Upper lobe of left lung (tissue), 6 donors: ENCODE measurements at regions not wholly inside any gene's neighbourhood (a gene's known extent, or its start where the extent isn't known, plus 50 kb on each side); places are given as distances from the start of the nearest gene placed in this dataset.
"Not testable (repeated sequence)": the region's sequence is repeated elsewhere in the genome, so short reads cannot be mapped to it uniquely, and the experiment has no call there.

Experiments used
- ATAC-seq, 2 donors: fragments of 200-7000 bp; cut with Tn5 transposase; one replicate each; pipeline ENCODE4 v1.9.1; 2022; ENCODE audit warnings: mild to moderate bottlenecking in 2 of 2, moderate library complexity in 2 of 2; ENCODE audit not compliant: low FRiP score in 2 of 2
- DNase-seq, 2 donors: peaks; one replicate each; pipeline ENCODE4 v3.0.0-alpha.2; 2019 to 2020
- H3K27ac ChIP-seq, 4 donors: fragments of 200-600 bp; sonication (generic); one replicate each; pipeline ENCODE4 v1.5.1; 2016 to 2019
- H3K27me3 ChIP-seq, 4 donors: fragments of 200-600 bp; sonication (generic); one replicate each; pipeline ENCODE4 v1.5.1; 2017 to 2019
- H3K36me3 ChIP-seq, 4 donors: fragments of 200-600 bp; sonication (generic); one replicate each; pipeline ENCODE4 v1.5.1; 2016 to 2019
- H3K4me1 ChIP-seq, 4 donors: fragments of 200-600 bp; sonication (generic); one replicate each; pipeline ENCODE4 v1.5.1; 2018 to 2019
- H3K4me3 ChIP-seq, 4 donors: fragments of 200-600 bp; sonication (generic); one replicate each; pipeline ENCODE4 v1.5.1; 2017 to 2019; ENCODE audit warnings: mild to moderate bottlenecking in 2 of 4, moderate library complexity in 1 of 4
- H3K9me3 ChIP-seq, 4 donors: fragments of 200-600 bp; sonication (generic); one replicate each; pipeline ENCODE4 v1.5.1; 2018 to 2019
- EP300 ChIP-seq, 4 donors: sonication (generic); formaldehyde crosslinking; IDR thresholded peaks; one replicate each; pipeline ENCODE4 v1.5.1; 2017; ENCODE audit warnings: antibody characterized with exemption in 4 of 4, control low read depth in 2 of 4
- POLR2A ChIP-seq, 4 donors: fragments of 450-650 bp; IDR thresholded peaks; one replicate each; pipeline ENCODE4 v1.5.1; 2016 to 2017; ENCODE audit warnings: antibody characterized with exemption in 4 of 4, mild to moderate bottlenecking in 2 of 4
- POLR2AphosphoS5 ChIP-seq, 2 donors: sonication (generic); formaldehyde crosslinking; IDR thresholded peaks; one replicate each; pipeline ENCODE4 v1.5.1; 2017; ENCODE audit warnings: antibody characterized with exemption in 2 of 2
- WGBS, 2 donors: methylation state at CpG; one replicate each; pipeline ENCODE4 v1.1.5; 2017 to 2018; 5-methylcytosine and 5-hydroxymethylcytosine counted together
- TF ChIP-seq, protein P1 (sequence below), 6 experiments: fragments of 450-650 bp in 4 of 6; fragments of 200-600 bp in 2 of 6; sonication (generic) in 2 of 6; IDR thresholded peaks; one replicate each; pipeline ENCODE4 v1.5.1; 2016 to 2019; ENCODE audit warnings: antibody characterized with exemption in 6 of 6
- donor health status: DM: no; HTN: no; CAD: no; lungs with moderate emphysema.
- donor health status: DM: no; HTN: yes; CAD: no; lungs with severe emphysema.

DNA sequence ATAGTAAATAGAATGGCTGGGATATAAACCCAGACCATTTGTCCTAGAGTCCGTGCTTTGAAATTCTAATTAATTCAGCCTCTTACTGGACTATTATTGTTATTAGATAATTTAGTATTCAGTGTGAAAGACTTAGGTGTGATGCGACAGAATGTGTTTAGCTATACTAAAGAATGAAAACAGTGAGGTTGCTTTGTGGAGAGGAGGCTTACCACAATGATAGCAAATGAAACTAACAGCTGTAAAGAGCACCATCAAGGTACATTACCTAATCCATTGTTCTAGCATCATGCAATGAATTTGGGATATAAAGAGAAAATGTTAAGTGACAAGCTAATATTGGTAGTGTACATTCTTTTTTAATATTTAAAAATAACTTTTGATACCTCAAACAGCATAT is 911.1 kb downstream of the KCNT2 start:
- TF ChIP-seq POLR2AphosphoS5 (IDR thresholded peaks at IDR 0.05) (no peak), EP300 (IDR thresholded peaks at IDR 0.05) (no peak), POLR2A (IDR thresholded peaks at IDR 0.05) (no peak)
- TF ChIP-seq, protein P1, sequence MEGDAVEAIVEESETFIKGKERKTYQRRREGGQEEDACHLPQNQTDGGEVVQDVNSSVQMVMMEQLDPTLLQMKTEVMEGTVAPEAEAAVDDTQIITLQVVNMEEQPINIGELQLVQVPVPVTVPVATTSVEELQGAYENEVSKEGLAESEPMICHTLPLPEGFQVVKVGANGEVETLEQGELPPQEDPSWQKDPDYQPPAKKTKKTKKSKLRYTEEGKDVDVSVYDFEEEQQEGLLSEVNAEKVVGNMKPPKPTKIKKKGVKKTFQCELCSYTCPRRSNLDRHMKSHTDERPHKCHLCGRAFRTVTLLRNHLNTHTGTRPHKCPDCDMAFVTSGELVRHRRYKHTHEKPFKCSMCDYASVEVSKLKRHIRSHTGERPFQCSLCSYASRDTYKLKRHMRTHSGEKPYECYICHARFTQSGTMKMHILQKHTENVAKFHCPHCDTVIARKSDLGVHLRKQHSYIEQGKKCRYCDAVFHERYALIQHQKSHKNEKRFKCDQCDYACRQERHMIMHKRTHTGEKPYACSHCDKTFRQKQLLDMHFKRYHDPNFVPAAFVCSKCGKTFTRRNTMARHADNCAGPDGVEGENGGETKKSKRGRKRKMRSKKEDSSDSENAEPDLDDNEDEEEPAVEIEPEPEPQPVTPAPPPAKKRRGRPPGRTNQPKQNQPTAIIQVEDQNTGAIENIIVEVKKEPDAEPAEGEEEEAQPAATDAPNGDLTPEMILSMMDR (IDR thresholded peaks at IDR 0.05) = no peak
- H3K36me3 ChIP-seq = no peaks in the 10 kb centered on the region
- H3K9me3 ChIP-seq = no peaks in the 10 kb centered on the region
- no peaks in the 10 kb centered on the region for H3K4me1 ChIP-seq
- DNase-seq = no peak
- H3K4me3 ChIP-seq = no peak overlapping the region
- ATAC-seq = no peak
- H3K27me3 ChIP-seq = no peaks in the 10 kb centered on the region
- WGBS, 2 donors = 82 to 86% methylated on average over 2 of the region's 2 CpGs
- no peak overlapping the region for H3K27ac ChIP-seq

DNA sequence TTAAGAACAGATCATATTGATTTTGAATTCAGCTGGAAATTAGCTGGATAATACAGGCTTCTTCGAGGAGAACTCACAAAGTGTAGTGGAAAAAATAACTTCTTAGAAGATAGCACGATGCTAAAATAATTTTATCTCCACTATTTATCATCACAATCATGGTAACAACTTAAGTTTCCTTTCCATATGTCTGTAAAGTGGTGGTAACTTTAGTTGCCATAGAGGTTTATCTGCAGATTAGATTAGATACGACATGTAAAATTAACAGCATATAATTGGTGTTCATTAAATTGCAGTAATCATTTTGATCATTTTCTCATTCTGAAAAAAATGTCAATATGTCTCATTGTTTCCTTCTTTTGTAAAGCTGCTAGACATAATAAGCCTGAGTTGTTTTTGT is 921.5 kb downstream of the KCNT2 start:
- Histone ChIP-seq H3K36me3 (no peaks in the 10 kb centered on the region), H3K4me1 (no peaks in the 10 kb centered on the region), H3K27ac (no peak overlapping the region), H3K4me3 (no peak overlapping the region), H3K27me3 (no peaks in the 10 kb centered on the region), H3K9me3 (no peaks in the 10 kb centered on the region)
- ATAC-seq (no peak), DNase-seq (no peak)
- TF ChIP-seq POLR2AphosphoS5 (IDR thresholded peaks at IDR 0.05) = no peak
- TF ChIP-seq, protein P1 (IDR thresholded peaks at IDR 0.05) = no peak
- TF ChIP-seq EP300 (IDR thresholded peaks at IDR 0.05) = no peak
- 75 to 81% methylated on average over 3 of the region's 3 CpGs for WGBS, 2 donors

DNA sequence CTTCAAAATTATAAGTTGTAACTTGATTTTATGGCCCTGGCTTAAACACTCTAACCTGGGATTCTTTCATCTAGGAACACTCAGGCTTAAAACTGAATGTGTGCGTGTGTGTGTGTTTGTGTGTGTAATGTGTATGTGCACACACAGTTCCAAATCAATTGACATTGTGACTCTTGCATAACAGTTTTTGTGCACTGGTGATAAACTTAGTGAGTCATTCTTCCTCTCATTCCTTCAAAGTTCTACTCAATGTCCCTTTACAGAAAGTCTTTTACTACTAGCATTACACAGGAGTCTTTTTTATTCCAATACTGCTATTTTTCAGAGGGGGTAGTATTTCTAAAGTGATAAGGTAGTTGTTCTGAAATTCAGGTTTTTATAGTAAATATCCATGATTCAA is 943.6 kb downstream of the KCNT2 start:
- H3K4me3 ChIP-seq = no peak overlapping the region
- no peaks in the 10 kb centered on the region for H3K36me3 ChIP-seq
- WGBS, 2 donors = 57 to 71% methylated on average over 1 of the region's 1 CpG
- no peak for TF ChIP-seq POLR2AphosphoS5 (IDR thresholded peaks at IDR 0.05)
- TF ChIP-seq POLR2A (IDR thresholded peaks at IDR 0.05) = no peak
- TF ChIP-seq EP300 (IDR thresholded peaks at IDR 0.05) = no peak
- TF ChIP-seq, protein P1 (IDR thresholded peaks at IDR 0.05) = no peak
- no peak overlapping the region for H3K27ac ChIP-seq
- H3K27me3 ChIP-seq = no peaks in the 10 kb centered on the region
- no peaks in the 10 kb centered on the region for H3K4me1 ChIP-seq
- ATAC-seq (no peak), DNase-seq (no peak)
- H3K9me3 ChIP-seq = no peaks in the 10 kb centered on the region

DNA sequence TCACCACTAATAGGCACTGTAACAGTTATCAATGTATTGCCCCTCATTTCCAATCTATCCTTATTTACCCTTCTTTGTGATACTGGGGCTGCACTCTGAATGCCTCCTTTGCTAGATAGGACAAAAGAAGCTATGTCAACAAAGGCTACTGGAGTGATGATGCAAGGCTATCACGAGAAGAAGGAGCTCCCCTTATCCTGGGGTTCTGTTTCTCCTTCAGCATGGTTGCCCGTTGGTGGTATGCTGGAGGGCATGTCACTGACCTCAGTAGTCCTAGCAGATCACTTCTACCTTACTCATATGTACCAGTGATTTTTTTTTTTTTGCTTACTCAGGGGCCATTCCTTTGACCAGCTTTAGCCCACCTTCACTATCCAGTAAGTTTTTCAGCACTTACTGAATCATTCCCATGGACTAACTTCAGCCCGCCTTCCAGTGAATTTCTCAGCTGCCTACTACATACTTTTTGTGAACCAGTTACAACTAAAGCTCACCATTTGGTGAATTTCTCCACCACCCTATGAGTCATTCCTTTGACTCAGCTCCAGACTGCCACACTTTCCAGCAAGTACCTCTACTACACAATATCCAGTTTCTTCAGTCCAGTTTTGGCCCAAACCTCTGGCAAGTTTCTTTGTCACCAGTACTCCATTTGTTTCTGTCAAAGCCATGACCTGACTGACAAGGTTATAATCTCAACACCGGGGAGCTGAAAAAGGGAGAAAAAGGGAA is 944.5 kb downstream of the KCNT2 start:
- peak in 1 of 2 donors; percentile 10 for ATAC-seq
- 60 to 64% methylated on average over 4 of the region's 4 CpGs for WGBS, 2 donors
- DNase-seq = no peak
- TF ChIP-seq, protein P1 (IDR thresholded peaks at IDR 0.05) = no peak
- TF ChIP-seq POLR2A (IDR thresholded peaks at IDR 0.05) (no peak), POLR2AphosphoS5 (IDR thresholded peaks at IDR 0.05) (no peak), EP300 (IDR thresholded peaks at IDR 0.05) (no peak)
- H3K4me3 ChIP-seq = no peak overlapping the region
- no peaks in the 10 kb centered on the region for H3K4me1 ChIP-seq
- H3K27me3 ChIP-seq = no peaks in the 10 kb centered on the region
- H3K36me3 ChIP-seq = no peaks in the 10 kb centered on the region
- no peak overlapping the region for H3K27ac ChIP-seq
- H3K9me3 ChIP-seq = no peaks in the 10 kb centered on the region

DNA sequence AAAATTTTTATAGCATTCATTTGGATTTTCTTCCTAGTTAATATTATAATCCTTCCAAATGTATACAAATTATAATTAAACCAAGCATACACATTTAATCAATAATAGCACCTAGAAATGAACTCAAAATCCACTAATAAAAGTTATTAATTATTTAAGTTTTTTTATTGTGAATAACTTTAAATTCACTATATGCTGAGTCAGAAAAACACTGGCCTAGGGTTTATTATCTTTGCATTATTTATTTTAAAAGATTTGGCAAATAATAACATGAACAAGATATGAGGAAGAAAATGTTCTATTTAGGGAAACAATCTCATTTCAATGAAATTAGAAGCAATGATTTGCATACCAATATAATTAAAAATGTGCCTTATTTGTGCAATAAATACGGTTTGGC is 951.5 kb downstream of the KCNT2 start:
- H3K36me3 ChIP-seq = no peaks in the 10 kb centered on the region
- no peaks in the 10 kb centered on the region for H3K9me3 ChIP-seq
- H3K4me3 ChIP-seq = no peak overlapping the region
- ATAC-seq = no peak
- H3K4me1 ChIP-seq = no peaks in the 10 kb centered on the region
- TF ChIP-seq POLR2AphosphoS5 (IDR thresholded peaks at IDR 0.05) (no peak), EP300 (IDR thresholded peaks at IDR 0.05) (no peak), POLR2A (IDR thresholded peaks at IDR 0.05) (no peak)
- TF ChIP-seq, protein P1 (IDR thresholded peaks at IDR 0.05) = no peak
- DNase-seq = no peak
- no peak overlapping the region for H3K27ac ChIP-seq
- 62 to 83% methylated on average over 1 of the region's 1 CpG for WGBS, 2 donors
- H3K27me3 ChIP-seq = no peaks in the 10 kb centered on the region

DNA sequence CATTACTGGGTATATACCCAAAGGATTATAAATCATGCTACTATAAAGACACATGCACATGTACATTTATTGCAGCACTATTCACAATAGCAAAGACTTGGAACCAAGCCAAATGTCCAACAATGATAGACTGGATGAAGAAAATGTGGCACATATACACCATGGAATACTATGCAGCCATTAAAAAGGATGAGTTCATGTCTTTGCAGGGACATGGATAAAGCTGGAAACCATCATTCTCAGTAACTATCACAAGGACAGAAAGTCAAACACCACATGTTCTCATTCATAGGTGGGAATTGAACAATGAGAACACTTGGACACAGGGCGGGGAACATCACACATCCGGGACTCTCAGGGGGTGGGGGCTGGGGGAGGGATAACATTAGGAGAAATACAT is 959.4 kb downstream of the KCNT2 start:
- not testable (repeated sequence) for H3K9me3 ChIP-seq, ATAC-seq, H3K36me3 ChIP-seq, H3K27me3 ChIP-seq, DNase-seq, H3K4me1 ChIP-seq, H3K4me3 ChIP-seq, H3K27ac ChIP-seq
- WGBS, 2 donors = 96 to 100% methylated on average over 2 of the region's 2 CpGs
